ENCODE measurements at regions not wholly inside any gene's neighbourhood (a gene's known extent, or its start where the extent isn't known, plus 50 kb on each side); places are given as distances from the start of the nearest gene placed in this dataset.

- TF ChIP-seq CTCF (IDR thresholded peaks at IDR 0.05) (no peak), POLR2AphosphoS5 (IDR thresholded peaks at IDR 0.05) (no peak), POLR2A (IDR thresholded peaks at IDR 0.05; ENCODE audit: low read depth) (no peak)
These were observed 99.8 kb upstream of the TSPAN5 start for GRCh38 chr4:98758182-98758581.
